ENCODE measurements at regions not wholly inside any gene's neighbourhood (a gene's known extent, or its start where the extent isn't known, plus 50 kb on each side); places are given as distances from the start of the nearest gene placed in this dataset.

DNA sequence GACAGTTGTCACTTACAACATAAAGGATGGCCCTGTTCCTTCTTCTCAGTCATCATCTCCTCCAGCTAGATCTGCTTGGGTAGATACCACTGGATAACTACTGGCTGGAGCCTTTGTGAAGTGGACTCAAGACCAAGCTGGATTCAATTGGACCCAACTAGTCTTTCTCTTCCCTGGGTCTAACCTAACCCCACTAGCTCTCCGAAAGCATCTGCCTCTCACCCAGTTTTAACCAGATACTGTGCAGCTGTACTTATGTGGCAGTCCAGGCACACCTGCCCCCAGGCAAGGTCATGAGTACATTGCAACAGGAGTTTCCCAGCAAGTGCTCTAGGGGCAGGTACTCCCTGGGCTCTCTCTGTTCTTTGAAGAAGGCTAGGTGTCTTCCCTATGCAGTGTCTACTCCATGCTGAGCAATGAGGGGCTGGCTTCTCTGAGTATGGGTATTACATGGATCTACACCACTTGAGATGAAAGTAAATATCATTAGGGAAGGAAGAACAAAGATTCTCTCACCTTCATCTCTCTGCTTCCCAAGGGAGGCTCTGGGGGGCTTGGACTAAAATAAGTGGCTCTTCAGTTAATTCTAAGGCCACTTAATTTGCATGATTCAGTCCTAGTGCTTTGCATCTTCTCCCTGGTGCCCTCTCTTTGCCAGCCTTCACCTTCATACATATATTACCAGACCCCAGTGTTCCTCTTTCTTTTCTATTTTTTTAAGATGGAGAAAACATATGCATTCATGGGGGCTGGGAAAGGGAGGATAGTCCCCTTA, 236.1 kb downstream of the NXPE2 start:
- Histone ChIP-seq H3K9me2 (ENCODE audit: insufficient read depth) (no peaks in the 10 kb centered on the region), H3F3A (ENCODE audit: insufficient read depth, low read depth) (no peaks in the 10 kb centered on the region), H3K79me2 (ENCODE audit: low read depth) (no peaks in the 10 kb centered on the region), H3K9me3 (ENCODE audit: insufficient read depth, low read depth) (no peaks in the 10 kb centered on the region; the same call in 1 of the 2 replicates), H2AFZ (no peak overlapping the region), H4K20me1 (ENCODE audit: insufficient read depth) (no peaks in the 10 kb centered on the region), H3K36me3 (ENCODE audit: low read depth) (no peaks in the 10 kb centered on the region), H3K4me1 (replicated peaks; ENCODE audit: insufficient read depth) (no peaks in the 10 kb centered on the region), H3K27me3 (ENCODE audit: insufficient read depth, low read depth) (peaks cover 11% of the 10 kb centered on the region; the same call in 1 of the 2 replicates), H3K4me2 (no peak overlapping the region), H3K4me3 (no peak overlapping the region), H3K27ac (no peak overlapping the region)
- ChIA-PET CTCF (no interaction called here), POLR2A (ENCODE audit: unreplicated experiment) (no interaction called here)
- intact Hi-C loops (cut with micrococcal nuclease; ENCODE audit: unreplicated experiment), result no loop called here
- no peak for DNase-seq
- no peak for TF ChIP-seq EZH2 (IDR thresholded peaks at IDR 0.05; ENCODE audit: low read depth)
- TF ChIP-seq, protein P1, sequence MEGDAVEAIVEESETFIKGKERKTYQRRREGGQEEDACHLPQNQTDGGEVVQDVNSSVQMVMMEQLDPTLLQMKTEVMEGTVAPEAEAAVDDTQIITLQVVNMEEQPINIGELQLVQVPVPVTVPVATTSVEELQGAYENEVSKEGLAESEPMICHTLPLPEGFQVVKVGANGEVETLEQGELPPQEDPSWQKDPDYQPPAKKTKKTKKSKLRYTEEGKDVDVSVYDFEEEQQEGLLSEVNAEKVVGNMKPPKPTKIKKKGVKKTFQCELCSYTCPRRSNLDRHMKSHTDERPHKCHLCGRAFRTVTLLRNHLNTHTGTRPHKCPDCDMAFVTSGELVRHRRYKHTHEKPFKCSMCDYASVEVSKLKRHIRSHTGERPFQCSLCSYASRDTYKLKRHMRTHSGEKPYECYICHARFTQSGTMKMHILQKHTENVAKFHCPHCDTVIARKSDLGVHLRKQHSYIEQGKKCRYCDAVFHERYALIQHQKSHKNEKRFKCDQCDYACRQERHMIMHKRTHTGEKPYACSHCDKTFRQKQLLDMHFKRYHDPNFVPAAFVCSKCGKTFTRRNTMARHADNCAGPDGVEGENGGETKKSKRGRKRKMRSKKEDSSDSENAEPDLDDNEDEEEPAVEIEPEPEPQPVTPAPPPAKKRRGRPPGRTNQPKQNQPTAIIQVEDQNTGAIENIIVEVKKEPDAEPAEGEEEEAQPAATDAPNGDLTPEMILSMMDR (conservative IDR thresholded peaks at IDR 0.05), result no peak
- no TSS peak for BruUV-seq (replicated peaks)

DNA sequence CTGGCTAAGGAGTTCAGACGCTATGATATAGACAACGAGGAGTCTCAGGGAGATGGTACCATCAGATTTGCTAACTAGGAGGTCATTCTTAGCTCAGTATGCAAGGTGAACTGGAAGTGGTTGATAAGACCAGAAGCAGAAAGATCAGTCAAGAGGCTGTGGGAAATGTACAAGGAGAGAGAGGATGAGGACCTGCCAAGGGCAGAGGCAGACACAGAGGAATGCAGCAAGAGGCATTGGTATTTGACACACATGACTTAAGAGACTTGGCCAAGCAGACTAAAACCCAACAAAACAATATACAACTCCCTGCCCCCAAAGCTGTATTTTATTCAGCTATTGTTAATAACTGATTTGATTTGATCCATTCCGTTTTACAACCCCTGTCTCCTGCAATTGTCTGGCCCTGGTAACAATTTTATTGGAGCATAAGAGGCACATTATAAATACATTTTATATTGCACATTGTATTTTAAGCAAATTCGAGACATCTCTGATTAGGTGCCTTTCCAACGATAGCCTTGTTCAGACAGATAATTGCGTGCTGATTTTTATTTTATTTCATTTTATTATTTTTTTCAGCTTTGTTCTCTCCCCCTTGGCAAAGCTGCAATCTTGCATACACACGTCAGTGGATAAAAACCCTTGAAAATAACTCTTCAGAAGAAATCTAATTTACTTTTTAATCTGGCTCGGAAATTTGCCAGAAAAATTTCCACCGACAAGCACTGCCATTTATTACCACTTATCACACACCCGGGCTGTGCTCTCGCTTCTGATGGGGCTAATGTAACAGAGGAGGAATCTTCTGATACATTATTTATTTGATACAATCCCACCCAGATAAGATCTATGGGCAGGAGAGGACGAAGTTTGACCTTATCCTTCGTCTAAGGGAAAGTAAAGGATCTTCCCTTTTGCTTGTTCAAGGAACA, 237.8 kb downstream of the NXPE2 start:
- Histone ChIP-seq H3F3A (ENCODE audit: insufficient read depth, low read depth) (no peaks in the 10 kb centered on the region), H3K9me2 (ENCODE audit: insufficient read depth) (no peaks in the 10 kb centered on the region), H3K27ac (no peak overlapping the region), H3K36me3 (ENCODE audit: low read depth) (no peaks in the 10 kb centered on the region), H3K79me2 (ENCODE audit: low read depth) (no peaks in the 10 kb centered on the region), H3K4me2 (no peak overlapping the region), H2AFZ (no peak overlapping the region), H3K4me3 (no peak overlapping the region), H4K20me1 (ENCODE audit: insufficient read depth) (no peaks in the 10 kb centered on the region), H3K4me1 (replicated peaks; ENCODE audit: insufficient read depth) (no peaks in the 10 kb centered on the region), H3K9me3 (ENCODE audit: insufficient read depth, low read depth) (no peaks in the 10 kb centered on the region; the same call in 1 of the 2 replicates), H3K27me3 (ENCODE audit: insufficient read depth, low read depth) (peaks cover 11% of the 10 kb centered on the region; the same call in 1 of the 2 replicates)
- POLR2A ChIA-PET (ENCODE audit: unreplicated experiment), result no interaction called here
- TF ChIP-seq EZH2 (IDR thresholded peaks at IDR 0.05; ENCODE audit: low read depth), result no peak
- TF ChIP-seq, protein P1 (conservative IDR thresholded peaks at IDR 0.05), result no peak
- no peak for DNase-seq
- BruUV-seq (replicated peaks), result no TSS peak
- intact Hi-C loops (cut with micrococcal nuclease; ENCODE audit: unreplicated experiment), result no loop called here
- CTCF ChIA-PET, result no interaction called here

GRCh38 chr11:114918286-114918685, 240.0 kb downstream of the NXPE2 start:
- no peaks in the 10 kb centered on the region for H3K36me3 ChIP-seq (ENCODE audit: low read depth)
- H3F3A ChIP-seq (ENCODE audit: insufficient read depth, low read depth), result no peaks in the 10 kb centered on the region
- H2AFZ ChIP-seq, result no peak overlapping the region
- H4K20me1 ChIP-seq (ENCODE audit: insufficient read depth), result no peaks in the 10 kb centered on the region
- intact Hi-C loops (cut with micrococcal nuclease; ENCODE audit: unreplicated experiment), result no loop called here
- TF ChIP-seq, protein P1 (conservative IDR thresholded peaks at IDR 0.05), result no peak
- TF ChIP-seq EZH2 (IDR thresholded peaks at IDR 0.05; ENCODE audit: low read depth), result no peak
- H3K4me2 ChIP-seq, result no peak overlapping the region
- ChIA-PET CTCF (no interaction called here), POLR2A (ENCODE audit: unreplicated experiment) (no interaction called here)
- no peaks in the 10 kb centered on the region for H3K79me2 ChIP-seq (ENCODE audit: low read depth)
- H3K4me3 ChIP-seq, result no peak overlapping the region
- H3K9me3 ChIP-seq (ENCODE audit: insufficient read depth, low read depth), result no peaks in the 10 kb centered on the region
- H3K27me3 ChIP-seq (ENCODE audit: insufficient read depth, low read depth), result peaks cover 11% of the 10 kb centered on the region; the same call in 1 of the 2 replicates
- no peak overlapping the region for H3K27ac ChIP-seq
- no peak for DNase-seq
- H3K4me1 ChIP-seq (replicated peaks; ENCODE audit: insufficient read depth), result no peaks in the 10 kb centered on the region
- H3K9me2 ChIP-seq (ENCODE audit: insufficient read depth), result no peaks in the 10 kb centered on the region
- no TSS peak for BruUV-seq (replicated peaks)

Data from PC-9 (cell line).